ENCODE measurements at regions not wholly inside any gene's neighbourhood (a gene's known extent, or its start where the extent isn't known, plus 50 kb on each side); places are given as distances from the start of the nearest gene placed in this dataset.

GRCh38 chr12:88977115-88977514, 375.2 kb downstream of the DUSP6 start:
- no peak for TF ChIP-seq EZH2 (IDR thresholded peaks at IDR 0.05; ENCODE audit: low read length)
- TF ChIP-seq CTCF (optimal IDR thresholded peaks at IDR 0.05 in 1 of 3, IDR thresholded peaks at IDR 0.05 in 1 of 3, conservative IDR thresholded peaks at IDR 0.05 in 1 of 3; ENCODE audit: extremely low read depth in 1 of 3, insufficient read depth in 2 of 3, low read length in 3 of 3), result no peak
